Head of caudate nucleus (tissue), 42 donors: ENCODE measurements at regions not wholly inside any gene's neighbourhood (a gene's known extent, or its start where the extent isn't known, plus 50 kb on each side); places are given as distances from the start of the nearest gene placed in this dataset.

ENCODE experiments used
- DNase-seq, 42 donors: peaks; one replicate each; pipeline versions ENCODE4 v3.0.0 to v3.0.0-alpha.2; 2020 to 2021; ENCODE audit warnings: mixed read lengths in 7 of 42
- intact Hi-C: fragments of 100-400 bp; cut with DNase I; formaldehyde crosslinking; loops from one replicate; pipeline ENCODE4 v1.15.0; 2022

GRCh38 chr21:27690426-27690825 is 723.5 kb upstream of the ADAMTS5 start:
- intact Hi-C loops = no loop called here
- no peak for DNase-seq

- intact Hi-C loops = no loop called here
- no peak for DNase-seq
Measured at GRCh38 chr21:27688773-27689172, 721.9 kb upstream of the ADAMTS5 start.

DNA sequence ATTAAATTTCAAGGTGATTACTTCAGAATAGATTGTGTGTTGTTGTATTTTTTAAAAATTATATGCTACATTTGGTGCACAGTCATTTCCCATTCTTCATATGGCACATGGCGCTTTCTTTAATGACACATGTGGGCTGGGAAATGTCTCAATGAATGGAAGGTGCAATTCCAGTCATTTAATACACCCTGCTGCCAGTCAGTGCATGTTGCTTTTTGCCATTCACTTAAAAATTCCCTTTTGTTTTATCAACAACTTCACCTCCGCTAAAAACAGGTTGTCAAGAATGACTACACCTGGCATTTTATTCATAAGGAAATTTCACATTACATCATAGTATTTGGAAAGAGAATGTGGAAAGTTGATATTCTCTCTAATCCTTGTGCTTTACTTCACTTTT is 716.4 kb upstream of the ADAMTS5 start:
- no peak for DNase-seq
- intact Hi-C loops = no loop called here

GRCh38 chr21:27681841-27682240 is 715.0 kb upstream of the ADAMTS5 start:
- intact Hi-C loops = no loop called here
- DNase-seq = no peak

DNA sequence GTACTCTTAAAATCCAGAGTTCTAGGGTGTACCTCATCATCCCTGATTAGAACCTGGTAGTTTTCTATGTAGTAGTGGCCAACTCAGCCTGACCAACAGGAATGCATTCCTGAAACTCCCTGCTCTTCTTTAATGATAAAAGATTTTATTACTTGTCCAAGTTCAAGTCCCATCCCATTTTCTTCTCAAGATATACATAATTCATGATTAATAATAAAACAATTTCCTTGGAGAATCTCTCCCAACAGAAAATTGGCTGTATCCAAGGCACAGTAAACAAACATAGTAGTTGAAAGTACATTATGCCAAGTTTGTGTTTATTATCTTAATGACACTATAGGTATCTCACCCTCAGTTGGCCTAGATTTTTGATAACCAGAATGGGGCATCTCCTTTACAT is 714.1 kb upstream of the ADAMTS5 start:
- intact Hi-C loops = no loop called here
- DNase-seq = no peak

DNA sequence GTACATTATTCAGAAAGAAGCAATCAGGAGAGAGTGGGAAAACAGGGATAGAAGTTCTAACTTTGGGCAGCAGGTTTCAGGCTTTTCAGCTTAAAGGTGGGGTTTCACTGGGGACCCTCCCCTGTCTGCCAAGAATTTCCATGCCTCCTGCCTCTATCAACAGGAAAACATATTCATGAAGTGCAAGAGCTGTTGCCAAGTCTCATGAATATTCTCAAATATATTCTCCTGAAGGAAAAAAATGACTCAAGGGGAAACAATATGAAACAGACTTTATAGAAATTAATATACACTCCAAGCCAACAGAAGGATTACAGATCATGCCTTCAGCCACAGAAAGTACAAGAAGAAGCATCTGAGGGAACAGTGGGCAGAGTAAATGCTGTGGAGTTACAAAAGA is 713.3 kb upstream of the ADAMTS5 start:
- DNase-seq = no peak

GRCh38 chr21:27678511-27678910 is 711.6 kb upstream of the ADAMTS5 start:
- DNase-seq = no peak
- intact Hi-C loops = no loop called here

More for the DNA sequence above, 713.3 kb upstream of the ADAMTS5 start:
- intact Hi-C loops = no loop called here

GRCh38 chr21:27677546-27677945 is 710.7 kb upstream of the ADAMTS5 start:
- no peak for DNase-seq
- intact Hi-C loops = no loop called here

DNA sequence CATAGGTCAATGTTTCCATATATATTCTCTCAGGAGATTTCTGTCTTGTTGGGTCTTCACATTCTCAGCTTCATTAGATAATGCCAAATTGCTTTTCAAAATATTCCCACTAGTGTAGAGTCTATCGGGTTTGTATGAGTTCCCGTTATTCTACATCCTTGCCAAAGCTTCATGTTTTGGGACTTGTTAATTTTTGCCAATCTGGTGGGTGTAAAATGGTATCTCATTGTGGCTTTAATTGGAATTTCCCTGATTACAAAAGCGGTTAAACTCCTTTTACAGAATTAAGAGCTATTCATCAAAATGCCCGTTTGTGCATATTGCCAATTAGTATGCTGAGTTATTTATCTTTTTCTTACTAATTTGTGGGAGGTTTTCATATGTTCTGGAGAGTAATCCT is 708.4 kb upstream of the ADAMTS5 start:
- intact Hi-C loops = no loop called here
- DNase-seq = no peak

GRCh38 chr21:27674041-27674615 is 707.2 kb upstream of the ADAMTS5 start:
- DNase-seq = no peak
- intact Hi-C loops = no loop called here

- intact Hi-C loops = no loop called here
Measured at GRCh38 chr21:27673581-27673980, 706.7 kb upstream of the ADAMTS5 start.

GRCh38 chr21:27671207-27671606 is 704.3 kb upstream of the ADAMTS5 start:
- intact Hi-C loops = no loop called here
- DNase-seq = no peak

More at GRCh38 chr21:27673581-27673980, 706.7 kb upstream of the ADAMTS5 start:
- DNase-seq = no peak

GRCh38 chr21:27653481-27653880 is 686.6 kb upstream of the ADAMTS5 start:
- no peak for DNase-seq
- intact Hi-C loops = no loop called here

DNA sequence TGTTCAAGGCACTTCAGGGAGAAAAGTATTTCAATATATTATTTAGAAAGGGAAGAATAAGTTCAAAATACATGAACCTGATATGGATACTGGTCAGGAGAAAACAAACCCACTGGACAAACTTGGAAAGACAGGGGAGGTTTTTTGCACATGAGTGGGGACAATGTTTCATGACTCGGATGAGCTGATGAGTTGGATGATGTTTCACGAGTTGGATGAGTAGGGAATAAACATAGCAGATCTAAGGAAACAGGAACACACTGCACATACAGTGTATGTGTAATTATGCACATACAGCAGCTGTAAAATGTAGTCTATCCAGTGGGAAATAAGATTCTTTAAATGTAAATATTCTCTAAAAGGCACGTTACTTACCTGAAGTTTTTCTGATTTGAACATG is 682.9 kb upstream of the ADAMTS5 start:
- intact Hi-C loops = no loop called here
- DNase-seq = no peak

GRCh38 chr21:27649323-27649722 is 682.4 kb upstream of the ADAMTS5 start:
- no peak for DNase-seq
- intact Hi-C loops = no loop called here

DNA sequence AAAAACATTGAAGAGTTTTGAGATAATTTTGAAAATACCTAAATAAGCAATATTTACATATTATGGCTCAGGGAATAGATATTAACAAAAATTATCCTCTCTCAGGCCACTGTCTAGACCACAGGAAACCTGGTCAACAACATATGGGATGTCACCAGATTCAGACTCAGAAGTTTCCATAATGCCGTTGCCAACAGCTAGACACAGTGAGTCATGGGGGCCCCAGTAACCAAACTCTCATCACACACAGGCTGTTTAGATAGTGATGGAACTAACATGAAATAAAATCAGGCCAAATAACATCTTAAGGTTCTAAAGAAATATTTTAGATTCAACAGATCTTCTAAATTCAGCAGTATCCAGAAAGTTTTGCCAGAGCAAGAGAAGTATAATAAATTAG is 681.7 kb upstream of the ADAMTS5 start:
- DNase-seq = no peak
- intact Hi-C loops = no loop called here

DNA sequence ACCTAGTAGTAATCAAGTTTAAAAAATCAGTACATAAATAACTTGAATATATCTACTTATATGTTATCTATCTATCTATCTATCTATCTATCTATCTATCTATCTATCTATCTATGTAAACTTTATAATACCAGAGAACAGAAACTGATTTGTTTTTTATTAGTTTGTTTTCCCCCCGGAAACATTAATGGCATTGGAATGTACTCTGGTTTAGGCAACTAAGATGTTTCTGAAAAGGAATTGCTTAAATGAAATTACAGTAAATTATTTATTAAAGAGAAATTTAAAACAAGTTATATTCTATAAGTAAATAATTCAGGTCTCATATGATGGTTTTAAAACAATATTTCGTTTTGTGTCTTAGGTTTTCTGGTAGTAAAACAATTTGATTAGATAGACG is 681.0 kb upstream of the ADAMTS5 start:
- intact Hi-C loops = no loop called here
- no peak for DNase-seq

DNA sequence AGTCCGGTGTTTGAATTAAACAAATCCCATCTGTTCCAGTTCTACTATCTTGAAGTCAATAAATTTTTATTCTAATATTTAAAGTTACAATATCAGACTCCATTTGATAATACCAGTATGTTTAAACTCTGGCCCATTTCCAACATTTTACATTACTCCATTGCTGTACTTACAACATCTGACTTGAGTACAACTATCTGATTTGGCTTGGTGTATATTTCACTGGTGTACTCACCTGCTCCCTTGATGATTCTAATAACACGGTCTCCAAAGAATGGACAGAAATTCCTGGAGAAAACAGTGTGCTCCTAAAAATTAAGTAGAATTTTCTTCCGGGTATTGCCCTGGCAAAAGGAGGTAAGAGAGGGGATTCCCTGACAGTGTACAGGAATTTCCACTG is 680.5 kb upstream of the ADAMTS5 start:
- intact Hi-C loops = no loop called here
- no peak for DNase-seq

DNA sequence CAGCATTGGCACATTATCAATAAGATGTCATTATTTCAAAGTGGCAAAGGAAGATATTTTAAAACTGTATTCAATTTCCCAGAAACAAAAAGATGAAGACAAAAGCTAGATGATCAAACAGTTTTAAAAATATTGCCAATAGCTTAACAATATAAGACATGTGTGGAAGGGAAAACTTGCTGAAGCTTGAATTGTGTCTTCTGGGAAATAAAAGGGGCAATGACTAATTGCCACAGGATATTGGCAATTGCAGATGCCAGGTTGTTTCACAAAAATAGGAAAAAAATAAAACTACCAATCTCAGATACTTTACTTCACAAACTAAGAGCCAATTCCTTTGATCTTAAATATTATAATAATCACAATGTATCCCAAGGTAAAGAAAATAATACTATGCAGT is 679.8 kb upstream of the ADAMTS5 start:
- DNase-seq = no peak
- intact Hi-C loops = no loop called here

DNA sequence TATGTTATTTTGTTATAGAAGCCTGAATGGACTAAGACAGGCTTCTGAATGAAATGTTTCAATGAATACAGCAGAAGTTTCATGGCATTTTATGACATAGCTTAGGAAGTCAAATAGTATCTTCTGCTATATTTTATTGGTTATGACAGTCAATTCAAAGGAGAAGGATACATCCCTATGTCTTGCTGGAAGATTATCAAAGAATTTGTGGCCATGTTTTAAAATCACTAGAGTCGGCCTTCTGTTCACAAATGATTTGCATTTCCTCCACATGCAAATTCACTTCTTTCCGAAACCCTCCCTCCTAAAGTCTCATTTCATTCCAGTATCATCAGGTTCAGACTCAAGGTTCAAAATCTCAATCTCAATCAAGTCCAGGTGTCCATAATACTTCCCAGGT is 679.2 kb upstream of the ADAMTS5 start:
- intact Hi-C loops = no loop called here
- no peak for DNase-seq

GRCh38 chr21:27645285-27645684 is 678.4 kb upstream of the ADAMTS5 start:
- DNase-seq = no peak
- intact Hi-C loops = no loop called here

- DNase-seq = no peak
- intact Hi-C loops = no loop called here
Measured at GRCh38 chr21:27643326-27643725, 676.4 kb upstream of the ADAMTS5 start.
